ENCODE measurements at regions not wholly inside any gene's neighbourhood (a gene's known extent, or its start where the extent isn't known, plus 50 kb on each side); places are given as distances from the start of the nearest gene placed in this dataset.

- 83 to 85% methylated on average over 3 of the region's 3 CpGs for WGBS, 2 donors
- DNase-seq (no peak), ATAC-seq (ENCODE audit: insufficient read depth, low FRiP score) (no peak)
- Histone ChIP-seq H3K27ac (ENCODE audit: low read depth in 1 of 2, low read length in 1 of 2) (no peak overlapping the region), H3K27me3 (ENCODE audit: control insufficient read depth in 3 of 3, insufficient read depth in 3 of 3, low read length in 2 of 3) (no peaks in the 10 kb centered on the region), H3K9me3 (ENCODE audit: control insufficient read depth in 4 of 4, insufficient read depth in 3 of 4, low read length in 3 of 4) (no peaks in the 10 kb centered on the region), H3K9ac (ENCODE audit: insufficient read depth in 1 of 2, low read length in 2 of 2) (no peak overlapping the region), H3K36me3 (ENCODE audit: control insufficient read depth in 4 of 4, insufficient read depth in 4 of 4, low read length in 4 of 4) (no peaks in the 10 kb centered on the region), H3K4me1 (ENCODE audit: control insufficient read depth in 5 of 5, insufficient read depth in 5 of 5, low read length in 5 of 5) (peaks cover 0 to 4% (median 0%) of the 10 kb centered on the region in 5 donors), H3K4me3 (no peak overlapping the region)
- TF ChIP-seq, protein P1, sequence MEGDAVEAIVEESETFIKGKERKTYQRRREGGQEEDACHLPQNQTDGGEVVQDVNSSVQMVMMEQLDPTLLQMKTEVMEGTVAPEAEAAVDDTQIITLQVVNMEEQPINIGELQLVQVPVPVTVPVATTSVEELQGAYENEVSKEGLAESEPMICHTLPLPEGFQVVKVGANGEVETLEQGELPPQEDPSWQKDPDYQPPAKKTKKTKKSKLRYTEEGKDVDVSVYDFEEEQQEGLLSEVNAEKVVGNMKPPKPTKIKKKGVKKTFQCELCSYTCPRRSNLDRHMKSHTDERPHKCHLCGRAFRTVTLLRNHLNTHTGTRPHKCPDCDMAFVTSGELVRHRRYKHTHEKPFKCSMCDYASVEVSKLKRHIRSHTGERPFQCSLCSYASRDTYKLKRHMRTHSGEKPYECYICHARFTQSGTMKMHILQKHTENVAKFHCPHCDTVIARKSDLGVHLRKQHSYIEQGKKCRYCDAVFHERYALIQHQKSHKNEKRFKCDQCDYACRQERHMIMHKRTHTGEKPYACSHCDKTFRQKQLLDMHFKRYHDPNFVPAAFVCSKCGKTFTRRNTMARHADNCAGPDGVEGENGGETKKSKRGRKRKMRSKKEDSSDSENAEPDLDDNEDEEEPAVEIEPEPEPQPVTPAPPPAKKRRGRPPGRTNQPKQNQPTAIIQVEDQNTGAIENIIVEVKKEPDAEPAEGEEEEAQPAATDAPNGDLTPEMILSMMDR (IDR thresholded peaks at IDR 0.05; ENCODE audit: control extremely low read depth, extremely low read depth) = no peak
Measured at GRCh38 chr4:126628933-126629332, 1003.8 kb upstream of the INTU start.

DNA sequence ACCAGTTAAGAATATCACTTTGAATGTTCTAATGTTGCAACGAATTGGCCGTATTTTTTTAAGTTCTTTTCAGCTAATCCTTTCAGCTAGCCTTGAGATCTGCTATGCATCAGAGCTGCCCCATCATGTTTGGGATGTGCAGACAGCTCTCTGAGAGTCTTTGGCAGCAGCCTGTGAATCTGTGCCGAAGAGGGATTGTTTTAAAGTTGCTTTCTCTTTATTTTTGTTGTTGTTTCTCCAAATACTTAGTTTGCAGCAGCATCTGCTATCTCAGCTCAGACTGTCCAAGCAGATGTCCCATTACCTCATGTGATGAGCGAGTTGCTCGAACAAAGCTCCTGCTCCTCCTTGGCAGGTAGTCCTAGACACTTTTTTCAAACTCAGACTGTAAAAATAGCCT lies 1002.5 kb upstream of the INTU start:
- H3K27me3 ChIP-seq (ENCODE audit: control insufficient read depth in 3 of 3, insufficient read depth in 3 of 3, low read length in 2 of 3) = no peaks in the 10 kb centered on the region
- TF ChIP-seq, protein P1 (IDR thresholded peaks at IDR 0.05; ENCODE audit: control extremely low read depth, extremely low read depth) = no peak
- H3K9me3 ChIP-seq (ENCODE audit: control insufficient read depth in 4 of 4, insufficient read depth in 3 of 4, low read length in 3 of 4) = no peaks in the 10 kb centered on the region
- H3K36me3 ChIP-seq (ENCODE audit: control insufficient read depth in 4 of 4, insufficient read depth in 4 of 4, low read length in 4 of 4) = no peaks in the 10 kb centered on the region
- H3K27ac ChIP-seq (ENCODE audit: low read depth in 1 of 2, low read length in 1 of 2) = no peak overlapping the region
- no peak overlapping the region for H3K9ac ChIP-seq (ENCODE audit: insufficient read depth in 1 of 2, low read length in 2 of 2)
- H3K4me1 ChIP-seq (ENCODE audit: control insufficient read depth in 5 of 5, insufficient read depth in 5 of 5, low read length in 5 of 5) = peaks cover 0 to 4% (median 0%) of the 10 kb centered on the region in 5 donors
- no peak for ATAC-seq (ENCODE audit: insufficient read depth, low FRiP score)
- DNase-seq = peak in 2 of 3 donors; percentile 20 to 55
- 72 to 81% methylated on average over 5 of the region's 5 CpGs for WGBS, 2 donors
- no peak overlapping the region for H3K4me3 ChIP-seq

DNA sequence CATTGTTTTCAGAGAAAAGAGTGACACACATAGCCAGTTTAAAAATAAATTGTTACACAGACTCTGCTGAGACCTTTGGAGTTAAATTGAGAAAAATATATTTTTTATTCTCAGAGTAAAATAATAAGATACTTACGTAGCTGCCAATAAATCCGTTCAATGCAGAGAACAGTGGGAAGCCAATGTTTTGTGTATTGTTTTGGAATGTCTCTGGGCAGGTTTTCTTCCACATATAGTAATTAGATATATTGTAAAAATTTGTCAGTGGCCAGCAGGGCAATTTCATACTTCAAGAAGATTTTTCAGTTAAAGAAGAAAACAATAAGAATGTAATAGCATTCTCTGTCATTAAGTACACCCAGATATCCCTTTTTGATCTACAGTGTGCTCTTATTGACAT lies 999.5 kb upstream of the INTU start:
- ATAC-seq (ENCODE audit: insufficient read depth, low FRiP score) (no peak), DNase-seq (no peak)
- H3K9ac ChIP-seq (ENCODE audit: insufficient read depth in 1 of 2, low read length in 2 of 2) = no peak overlapping the region
- no peaks in the 10 kb centered on the region for H3K36me3 ChIP-seq (ENCODE audit: control insufficient read depth in 4 of 4, insufficient read depth in 4 of 4, low read length in 4 of 4)
- no peak overlapping the region for H3K27ac ChIP-seq (ENCODE audit: low read depth in 1 of 2, low read length in 1 of 2)
- peaks cover 0 to 4% (median 0%) of the 10 kb centered on the region in 5 donors for H3K4me1 ChIP-seq (ENCODE audit: control insufficient read depth in 5 of 5, insufficient read depth in 5 of 5, low read length in 5 of 5)
- H3K9me3 ChIP-seq (ENCODE audit: control insufficient read depth in 4 of 4, insufficient read depth in 3 of 4, low read length in 3 of 4) = no peaks in the 10 kb centered on the region
- no peak overlapping the region for H3K4me3 ChIP-seq
- no peaks in the 10 kb centered on the region for H3K27me3 ChIP-seq (ENCODE audit: control insufficient read depth in 3 of 3, insufficient read depth in 3 of 3, low read length in 2 of 3)
- TF ChIP-seq, protein P1 (IDR thresholded peaks at IDR 0.05; ENCODE audit: control extremely low read depth, extremely low read depth) = no peak
- 90 to 93% methylated on average over 2 of the region's 2 CpGs for WGBS, 2 donors

DNA sequence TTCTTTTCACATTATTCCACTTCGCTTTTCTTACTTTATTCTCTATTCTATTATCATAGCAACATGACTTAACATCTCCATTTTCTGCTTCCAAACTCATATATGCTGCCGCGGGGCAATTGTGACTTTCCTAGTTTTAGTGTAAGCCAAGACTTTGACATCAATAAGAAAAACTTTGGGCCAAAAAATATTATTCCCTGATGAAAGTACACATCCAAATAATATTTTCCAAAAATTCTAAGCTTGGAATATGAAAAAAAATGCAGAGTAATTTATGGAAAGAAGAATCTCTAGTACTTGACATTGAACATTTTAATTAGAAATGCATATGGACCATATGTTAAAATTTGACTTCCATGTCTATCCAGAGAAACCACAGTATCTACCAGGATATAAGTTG lies 995.1 kb upstream of the INTU start:
- H3K27ac ChIP-seq (ENCODE audit: low read depth in 1 of 2, low read length in 1 of 2) = no peak overlapping the region
- H3K9me3 ChIP-seq (ENCODE audit: control insufficient read depth in 4 of 4, insufficient read depth in 3 of 4, low read length in 3 of 4) = peaks cover 0 to 2% (median 0%) of the 10 kb centered on the region in 4 donors
- ATAC-seq (ENCODE audit: insufficient read depth, low FRiP score) = no peak
- no peaks in the 10 kb centered on the region for H3K27me3 ChIP-seq (ENCODE audit: control insufficient read depth in 3 of 3, insufficient read depth in 3 of 3, low read length in 2 of 3)
- TF ChIP-seq, protein P1 (IDR thresholded peaks at IDR 0.05; ENCODE audit: control extremely low read depth, extremely low read depth) = no peak
- H3K4me1 ChIP-seq (ENCODE audit: control insufficient read depth in 5 of 5, insufficient read depth in 5 of 5, low read length in 5 of 5) = no peaks in the 10 kb centered on the region
- DNase-seq = no peak
- H3K4me3 ChIP-seq = no peak overlapping the region
- no peak overlapping the region for H3K9ac ChIP-seq (ENCODE audit: insufficient read depth in 1 of 2, low read length in 2 of 2)
- H3K36me3 ChIP-seq (ENCODE audit: control insufficient read depth in 4 of 4, insufficient read depth in 4 of 4, low read length in 4 of 4) = no peaks in the 10 kb centered on the region
- WGBS, 2 donors = 92 to 94% methylated on average over 3 of the region's 3 CpGs

Data from lung (tissue), 11 donors.